Activated naive CD4-positive, alpha-beta T cell treated with anti-CD3 and anti-CD28 coated beads for 36 hours (primary cell): ENCODE measurements at regions not wholly inside any gene's neighbourhood (a gene's known extent, or its start where the extent isn't known, plus 50 kb on each side); places are given as distances from the start of the nearest gene placed in this dataset.
"Not testable (repeated sequence)": the region's sequence is repeated elsewhere in the genome, so short reads cannot be mapped to it uniquely, and the experiment has no call there.

ENCODE experiments used
- CTCF ChIA-PET: fragments of 350-600 bp; sonication (Branson Sonifier 250); formaldehyde crosslinking; loops from one replicate; lab custom pipeline; 2021; ENCODE audit warnings: antibody characterized with exemption; lab: Charles Lee
- DNase-seq: peaks from one replicate; pipeline ENCODE4 v3.0.0-alpha.2; 2020
- H3K27ac Mint-ChIP-seq: one replicate; pipeline ENCODE4 v1.8.0; 2021; ENCODE audit warnings: mild to moderate bottlenecking, mixed read lengths
- H3K27me3 Mint-ChIP-seq: one replicate; pipeline ENCODE4 v1.8.0; 2021; ENCODE audit warnings: low read depth, mixed read lengths
- H3K36me3 Mint-ChIP-seq: one replicate; pipeline ENCODE4 v1.8.0; 2021; ENCODE audit warnings: low read depth, mixed read lengths
- H3K4me1 Mint-ChIP-seq: one replicate; pipeline ENCODE4 v1.8.0; 2021; ENCODE audit warnings: low read depth, mixed read lengths
- H3K4me3 Mint-ChIP-seq: one replicate; pipeline ENCODE4 v1.8.0; 2021; ENCODE audit warnings: mild to moderate bottlenecking, moderate library complexity, mixed read lengths
- H3K9me3 Mint-ChIP-seq: one replicate; pipeline ENCODE4 v1.8.0; 2021; ENCODE audit warnings: mixed read lengths
- intact Hi-C: fragments of 100-400 bp; cut with micrococcal nuclease; formaldehyde crosslinking; loops from one replicate; pipeline ENCODE4 v1.15.1; 2023

DNA sequence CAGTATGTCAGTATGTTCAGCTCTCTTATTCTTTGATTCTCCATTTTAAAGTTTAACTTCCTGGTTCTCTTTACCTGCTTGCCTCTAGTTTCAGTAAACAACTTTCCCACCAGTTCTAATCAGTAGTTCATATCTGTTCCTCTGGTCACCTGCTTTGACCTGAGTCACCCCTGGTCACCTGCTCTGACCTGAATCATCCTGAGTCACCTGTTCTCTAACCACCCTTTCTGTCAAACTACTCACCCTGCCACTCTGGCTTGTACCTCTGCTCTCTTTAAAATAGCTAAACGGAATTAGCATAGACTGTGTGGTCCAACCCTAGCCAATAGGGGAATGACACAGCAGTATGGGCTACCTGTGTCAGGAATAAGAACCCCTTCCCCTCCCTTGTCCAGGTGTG is 62.0 kb upstream of the NREP start:
- H3K27ac Mint-ChIP-seq, H3K9me3 Mint-ChIP-seq, H3K4me1 Mint-ChIP-seq, DNase-seq, CTCF ChIA-PET, H3K27me3 Mint-ChIP-seq, H3K4me3 Mint-ChIP-seq, intact Hi-C loops, H3K36me3 Mint-ChIP-seq: not testable (repeated sequence)

DNA sequence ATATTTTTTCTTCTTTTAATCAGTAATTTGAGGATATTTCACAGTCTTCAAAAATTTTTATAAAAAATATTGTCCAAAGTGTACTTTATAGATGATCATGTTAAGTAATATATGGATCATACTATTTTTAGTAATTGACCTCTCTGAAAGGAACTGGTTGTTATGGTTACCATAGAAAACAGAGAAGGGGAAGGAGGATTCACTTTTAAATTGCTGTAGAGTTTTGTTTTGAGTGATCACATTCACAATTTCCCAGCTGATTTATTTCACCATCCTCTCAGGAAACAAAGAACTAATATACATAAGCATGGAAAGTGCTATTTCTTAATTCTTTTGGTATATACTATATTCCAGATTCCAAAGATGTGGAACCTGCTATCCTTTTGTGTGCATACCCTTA is 56.5 kb upstream of the NREP start:
- Mint-ChIP-seq H3K27me3 (peaks cover 8% of the 10 kb centered on the region), H3K27ac (no peak overlapping the region), H3K4me3 (no peak overlapping the region), H3K4me1 (no peaks in the 10 kb centered on the region), H3K9me3 (no peaks in the 10 kb centered on the region), H3K36me3 (no peaks in the 10 kb centered on the region)
- intact Hi-C loops: no loop called here
- CTCF ChIA-PET: interaction anchor here (0.6 kb wide), 1 partner anchor 41 kb away, joined by 3 read pairs; no protein-coding TSS in a partner anchor
- DNase-seq: no peak

DNA sequence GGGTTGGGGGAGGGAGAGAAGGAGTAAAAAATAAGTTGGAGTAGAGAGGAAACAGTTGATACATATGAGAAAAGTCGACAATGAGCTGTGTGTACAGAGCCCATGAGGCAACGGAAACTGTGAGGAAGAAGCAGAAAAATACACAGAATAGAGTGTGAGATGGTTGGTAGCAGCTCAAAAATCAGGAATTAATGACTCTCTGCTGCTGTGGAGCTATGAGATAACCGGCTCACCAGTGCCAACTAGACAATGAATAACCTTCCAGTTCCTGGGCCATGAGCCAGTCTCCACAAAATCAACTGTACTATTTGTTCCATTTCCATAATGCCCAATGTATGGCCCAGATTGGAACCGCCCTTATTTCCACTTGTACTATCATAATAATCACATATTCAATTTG is 53.1 kb upstream of the NREP start:
- Mint-ChIP-seq H3K4me1 (no peaks in the 10 kb centered on the region), H3K27ac (no peak overlapping the region), H3K9me3 (no peaks in the 10 kb centered on the region), H3K27me3 (peaks cover 8% of the 10 kb centered on the region), H3K4me3 (no peak overlapping the region), H3K36me3 (no peaks in the 10 kb centered on the region)
- CTCF ChIA-PET: interaction anchor here (0.6 kb wide), 1 partner anchor 61 kb away, joined by 3 read pairs; no protein-coding TSS in a partner anchor
- intact Hi-C loops: no loop called here
- DNase-seq: no peak
